ENCODE measurements at regions not wholly inside any gene's neighbourhood (a gene's known extent, or its start where the extent isn't known, plus 50 kb on each side); places are given as distances from the start of the nearest gene placed in this dataset.

GRCh38 chr6:169890901-169891300, 139.5 kb downstream of the ERMARD start:
- DNase-seq (ENCODE audit: low spot score) = no peak
- Mint-ChIP-seq H3K27ac (no peak overlapping the region), H3K4me3 (no peak overlapping the region), H3K27me3 (ENCODE audit: low read depth) (peaks cover 7% of the 10 kb centered on the region; the same call in 1 of the 2 replicates), H3K9me3 (peaks cover 13% of the 10 kb centered on the region), H3K4me1 (no peaks in the 10 kb centered on the region), H3K36me3 (peaks cover 11% of the 10 kb centered on the region)
- POLR2A ChIA-PET = no interaction called here
- CTCF ChIA-PET = no interaction called here
- no peak for TF ChIP-seq ZNF263 (CRISPR knock-in tag; IDR thresholded peaks at IDR 0.05; ENCODE audit: low read depth)
- no peak for TF ChIP-seq ZNF396 (CRISPR knock-in tag; IDR thresholded peaks at IDR 0.05; ENCODE audit: borderline replicate concordance)
- no peak for TF ChIP-seq OVOL2 (CRISPR knock-in tag; IDR thresholded peaks at IDR 0.05; ENCODE audit: borderline replicate concordance)
- ATAC-seq = no peak

- no peak for DNase-seq (ENCODE audit: low spot score)
- H3K36me3 Mint-ChIP-seq = peaks cover 11% of the 10 kb centered on the region
- peaks cover 19% of the 10 kb centered on the region for H3K9me3 Mint-ChIP-seq
- ATAC-seq = no peak
- no peak for TF ChIP-seq OVOL2 (CRISPR knock-in tag; IDR thresholded peaks at IDR 0.05; ENCODE audit: borderline replicate concordance)
- TF ChIP-seq CBFB (CRISPR knock-in tag; IDR thresholded peaks at IDR 0.05; ENCODE audit: low read depth) = no peak
- TF ChIP-seq ZBTB43 (CRISPR knock-in tag; IDR thresholded peaks at IDR 0.05) = no peak
- TF ChIP-seq E2F5 (CRISPR knock-in tag; IDR thresholded peaks at IDR 0.05) = no peak
- no peak for TF ChIP-seq USF1 (CRISPR knock-in tag; IDR thresholded peaks at IDR 0.05)
- TF ChIP-seq GRHL2 (CRISPR knock-in tag; IDR thresholded peaks at IDR 0.05; ENCODE audit: insufficient replicate concordance, severe bottlenecking) = no peak
- no peak for TF ChIP-seq PRDM15 (CRISPR knock-in tag; IDR thresholded peaks at IDR 0.05)
- no peak for TF ChIP-seq EMX1 (CRISPR knock-in tag; IDR thresholded peaks at IDR 0.05)
- no peak for TF ChIP-seq GTF2I (CRISPR knock-in tag; conservative IDR thresholded peaks at IDR 0.05)
- TF ChIP-seq MLX (CRISPR knock-in tag; IDR thresholded peaks at IDR 0.05) = no peak
- TF ChIP-seq ZNF281 (CRISPR knock-in tag; IDR thresholded peaks at IDR 0.05) = no peak
- TF ChIP-seq ZNF219 (CRISPR knock-in tag; IDR thresholded peaks at IDR 0.05; ENCODE audit: borderline replicate concordance) = no peak
- ChIA-PET CTCF (interaction anchor here (0.6 kb wide), 1 partner anchor 316 kb away, joined by 3 read pairs; no protein-coding TSS in a partner anchor), POLR2A (no interaction called here)
- H3K27ac Mint-ChIP-seq = no peak overlapping the region
- H3K4me1 Mint-ChIP-seq = no peaks in the 10 kb centered on the region
- peaks cover 7% of the 10 kb centered on the region; the same call in 1 of the 2 replicates for H3K27me3 Mint-ChIP-seq (ENCODE audit: low read depth)
- H3K4me3 Mint-ChIP-seq = no peak overlapping the region
Measured at GRCh38 chr6:169890049-169890448, 138.6 kb downstream of the ERMARD start.

Data from WTC11 (cell line).